Activated CD4-positive, alpha-beta T cell treated with anti-CD3 and anti-CD28 coated beads, Interleukin-2, amount 50 U/mL, for 1 hour (primary cell): ENCODE measurements at regions not wholly inside any gene's neighbourhood (a gene's known extent, or its start where the extent isn't known, plus 50 kb on each side); places are given as distances from the start of the nearest gene placed in this dataset.
"Not testable (repeated sequence)": the region's sequence is repeated elsewhere in the genome, so short reads cannot be mapped to it uniquely, and the experiment has no call there.

Experiments used
- DNase-seq: peaks from one replicate; pipeline ENCODE4 v3.0.0-alpha.2; 2020

DNA sequence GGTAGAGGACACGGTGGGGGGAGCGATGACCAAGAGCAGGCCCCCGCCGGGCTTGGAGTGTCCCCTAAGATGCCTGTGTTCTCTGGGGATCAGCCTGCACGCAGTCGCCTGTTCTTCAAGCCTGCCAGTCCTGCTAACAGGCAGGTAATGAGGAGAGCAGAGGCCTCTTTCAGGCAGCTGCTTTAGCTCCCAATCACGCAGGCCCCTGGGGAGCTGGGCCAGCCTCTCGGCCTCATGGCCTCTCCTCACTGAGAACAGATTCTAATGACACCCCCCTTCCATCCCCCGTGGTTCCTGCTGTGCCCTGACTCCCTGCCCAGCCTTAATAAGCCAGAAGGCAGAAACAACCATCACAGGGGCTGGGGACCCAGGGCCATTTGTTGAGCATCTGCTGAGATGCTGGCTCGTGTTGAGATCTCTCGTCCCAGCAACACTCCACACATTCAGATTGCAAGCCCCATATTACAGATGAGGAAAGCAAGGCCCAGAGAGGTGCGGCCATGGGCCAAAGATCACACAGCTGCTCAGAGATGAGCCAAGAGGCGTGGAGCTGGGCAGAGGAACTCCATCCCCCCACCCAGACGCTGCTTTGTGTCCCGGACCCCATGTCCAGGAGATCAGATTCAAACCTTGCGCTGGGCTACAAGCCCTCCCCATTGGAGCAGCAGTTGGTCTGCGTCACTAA is 71.6 kb upstream of the CASZ1 start:
- DNase-seq: no peak

DNA sequence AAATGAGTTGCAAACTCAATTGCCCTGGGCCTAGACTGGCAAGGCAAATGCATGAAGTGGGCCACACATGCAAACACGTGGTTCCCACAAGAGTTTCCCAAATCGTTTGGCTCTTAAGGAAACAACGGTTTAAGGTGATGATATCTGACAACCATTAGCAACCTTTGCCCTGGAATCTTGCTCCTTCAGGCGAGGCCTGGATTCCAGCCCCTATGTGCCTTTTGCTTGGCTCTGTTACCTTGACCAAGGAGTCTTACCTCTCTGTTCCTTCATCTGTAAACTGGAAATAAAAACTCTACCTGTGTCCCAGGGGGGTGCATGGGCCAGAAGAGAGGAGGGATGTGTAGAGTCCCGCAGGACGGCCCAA is 72.1 kb upstream of the CASZ1 start:
- DNase-seq: no peak

DNA sequence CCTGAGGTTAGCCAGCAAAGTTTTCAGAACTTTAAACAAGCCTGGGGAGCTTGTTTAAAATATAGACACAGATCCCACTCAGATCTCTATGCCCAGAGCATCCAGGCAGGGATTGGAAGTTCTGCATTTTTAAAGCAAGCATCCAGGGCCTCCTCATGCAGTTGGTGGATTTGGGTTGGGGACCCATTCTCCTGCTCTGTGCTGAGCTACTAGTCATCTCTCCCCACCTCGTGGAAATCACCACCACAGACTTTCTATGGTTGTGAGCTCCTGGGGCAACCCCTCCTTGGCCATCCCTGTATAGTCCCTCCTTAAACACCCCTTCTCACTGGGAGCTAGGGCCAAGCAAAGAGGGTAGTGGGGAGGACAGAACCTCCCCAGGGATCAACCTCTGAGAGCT is 73.5 kb upstream of the CASZ1 start:
- no peak for DNase-seq

DNA sequence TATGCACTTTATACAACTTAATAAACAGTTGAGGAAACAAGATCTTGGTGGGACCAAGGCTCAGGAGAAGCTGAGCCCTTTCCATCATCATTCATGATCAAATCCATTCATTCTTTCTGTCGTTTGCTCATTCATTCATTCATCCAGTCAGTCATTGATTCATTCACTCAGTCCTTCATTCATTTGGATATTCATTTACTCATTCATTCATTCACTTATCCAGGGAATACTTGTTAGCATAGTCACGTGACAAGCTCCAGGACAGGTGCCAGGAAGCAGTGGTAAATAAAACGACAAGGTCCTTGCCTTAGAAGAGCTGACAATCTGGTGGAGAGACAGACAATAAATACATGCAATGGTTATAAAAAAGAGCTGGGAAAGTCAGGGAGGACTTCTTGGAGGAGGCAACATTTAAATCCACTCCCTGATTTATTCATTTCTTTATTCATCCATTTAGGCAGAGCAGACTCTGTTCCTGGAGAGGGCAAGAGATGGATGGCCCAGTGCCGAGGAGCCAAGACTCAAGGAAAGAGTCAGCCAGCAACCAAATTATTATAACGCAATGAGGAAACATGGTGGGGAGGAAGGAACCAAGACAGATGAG is 74.1 kb upstream of the CASZ1 start:
- no peak for DNase-seq

DNA sequence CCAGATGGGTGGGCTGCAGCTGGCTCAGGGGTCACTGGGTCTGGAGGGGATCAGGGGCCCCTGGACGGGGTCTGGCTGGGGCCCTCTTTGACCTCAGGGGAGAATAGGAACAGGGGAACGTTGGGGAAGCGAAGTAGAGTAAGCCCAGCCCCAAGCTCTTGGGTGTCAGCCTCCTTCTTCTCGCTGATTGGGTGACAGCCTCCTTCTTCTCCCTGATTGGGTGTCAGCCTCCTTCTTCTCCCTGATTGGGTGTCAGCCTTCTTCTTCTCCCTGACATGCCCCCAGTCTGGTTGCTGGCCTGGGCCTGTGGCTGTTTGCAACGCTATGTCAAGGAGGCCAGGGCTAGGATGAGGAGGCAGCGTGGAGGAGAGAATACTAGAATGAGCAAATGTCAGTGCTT is 76.7 kb upstream of the CASZ1 start:
- DNase-seq: no peak

DNA sequence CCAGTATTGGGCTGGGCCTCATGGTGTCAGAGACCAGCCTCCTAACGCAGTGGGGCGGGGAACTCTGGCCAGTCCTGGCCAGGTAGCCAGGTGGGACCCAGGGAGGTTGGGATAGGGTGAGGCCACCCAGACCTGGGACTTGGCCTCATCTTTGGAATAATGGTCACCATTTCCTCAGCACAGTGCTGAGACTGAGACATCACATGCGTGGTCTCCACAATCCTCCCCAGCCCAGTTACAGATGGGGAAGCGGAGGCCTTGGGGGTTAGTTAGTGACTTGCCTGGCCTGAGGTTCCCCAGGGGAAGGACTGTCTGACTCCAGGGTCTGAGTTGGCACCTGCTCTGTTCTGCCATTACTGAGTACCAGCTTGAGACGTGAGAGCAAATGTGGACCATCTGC is 77.9 kb upstream of the CASZ1 start:
- DNase-seq: no peak

DNA sequence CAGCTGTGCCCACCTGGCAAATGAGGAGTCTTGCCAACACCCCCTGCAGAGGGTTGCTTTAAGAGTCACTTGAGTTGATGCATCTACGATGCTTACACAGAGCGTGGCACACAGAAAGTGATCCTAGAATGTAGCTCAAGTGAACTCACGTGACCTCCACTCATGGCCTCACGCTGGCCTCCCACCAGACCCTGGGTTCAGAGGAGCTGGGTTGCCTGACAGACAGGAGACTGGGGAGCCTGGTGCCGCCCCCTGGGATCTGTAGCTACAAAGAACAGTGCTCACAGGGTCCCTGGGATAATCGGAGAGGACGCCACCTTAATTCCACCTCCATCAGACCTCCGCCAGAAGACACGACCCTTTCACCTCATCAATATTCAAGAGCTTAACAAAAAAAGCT is 81.4 kb upstream of the CASZ1 start:
- no peak for DNase-seq

DNA sequence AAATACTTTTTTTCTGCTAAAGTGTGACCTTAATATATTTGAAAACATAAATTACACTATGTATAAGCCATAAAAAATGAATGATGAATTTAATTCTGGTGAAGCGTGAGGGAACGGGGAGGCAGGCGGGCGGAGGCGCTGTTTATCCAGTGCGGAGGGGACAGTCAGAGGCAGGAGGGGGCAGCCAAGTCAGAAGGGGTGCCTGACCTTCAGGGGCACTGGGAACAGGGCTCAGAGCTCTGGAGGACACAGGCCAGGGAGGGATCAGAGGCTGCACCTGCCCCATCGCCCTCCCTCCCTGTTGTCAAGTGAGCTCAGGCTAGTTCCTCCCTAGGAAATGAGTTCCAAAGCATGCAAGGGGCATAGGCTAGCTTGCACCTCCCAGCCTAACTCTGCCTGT is 82.0 kb upstream of the CASZ1 start:
- no peak for DNase-seq

DNA sequence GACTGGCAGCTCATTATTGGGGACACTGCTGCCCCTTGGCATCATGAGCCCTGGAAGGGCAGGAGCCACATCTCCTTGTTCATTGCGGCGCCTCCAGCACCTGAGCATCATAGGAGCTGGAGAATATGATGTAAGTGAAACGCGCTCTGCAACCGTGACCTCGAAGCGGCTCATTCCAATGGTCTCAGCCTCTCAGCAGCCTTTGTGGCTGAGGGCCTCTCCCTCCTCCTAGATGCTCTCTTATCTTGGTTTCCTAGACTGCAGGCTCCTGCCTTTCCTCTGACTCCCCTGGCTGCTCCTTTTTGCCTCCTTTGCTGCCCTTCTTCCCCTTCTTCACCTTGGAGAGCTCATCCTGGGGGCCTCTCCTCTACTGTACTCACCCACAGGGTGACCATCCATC is 83.6 kb upstream of the CASZ1 start:
- DNase-seq: no peak

DNA sequence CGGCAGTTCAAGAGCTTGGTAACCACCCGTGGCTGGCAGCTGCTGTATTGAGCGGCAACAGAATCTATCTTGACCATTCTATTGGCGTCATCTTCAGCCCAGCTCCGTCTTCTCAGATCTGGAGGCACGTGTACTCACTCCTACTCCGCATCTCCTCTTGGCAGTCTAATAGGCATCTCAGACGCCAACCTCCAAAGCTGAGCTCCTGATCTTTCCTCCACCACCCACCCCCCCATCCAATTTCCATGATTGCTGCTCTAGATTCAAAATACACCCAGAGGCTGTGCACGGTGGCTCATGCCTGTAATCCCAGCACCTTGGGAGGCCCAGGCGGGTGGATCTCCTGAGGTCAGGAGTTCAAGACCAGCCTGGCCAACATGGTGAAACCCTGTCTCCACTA is 84.6 kb upstream of the CASZ1 start:
- no peak for DNase-seq

DNA sequence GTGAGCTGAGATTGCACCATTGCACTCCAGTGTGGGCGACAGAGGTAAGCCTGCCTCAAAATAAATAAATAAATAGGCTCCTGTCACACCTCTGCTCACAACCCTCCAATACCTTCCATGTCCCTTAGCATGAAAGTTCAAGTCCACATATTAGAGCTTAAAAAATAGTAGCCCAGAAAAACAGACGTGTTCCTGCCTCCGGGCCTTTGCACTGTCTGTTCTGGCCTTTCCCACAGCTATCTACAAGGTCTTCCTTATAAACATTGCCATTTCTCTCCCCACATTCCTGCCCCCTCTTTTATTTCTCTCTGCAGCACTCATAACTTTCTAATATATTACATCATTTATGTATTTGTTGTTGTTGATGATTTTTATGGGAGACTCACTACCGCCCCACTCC is 85.6 kb upstream of the CASZ1 start:
- DNase-seq: no peak

DNA sequence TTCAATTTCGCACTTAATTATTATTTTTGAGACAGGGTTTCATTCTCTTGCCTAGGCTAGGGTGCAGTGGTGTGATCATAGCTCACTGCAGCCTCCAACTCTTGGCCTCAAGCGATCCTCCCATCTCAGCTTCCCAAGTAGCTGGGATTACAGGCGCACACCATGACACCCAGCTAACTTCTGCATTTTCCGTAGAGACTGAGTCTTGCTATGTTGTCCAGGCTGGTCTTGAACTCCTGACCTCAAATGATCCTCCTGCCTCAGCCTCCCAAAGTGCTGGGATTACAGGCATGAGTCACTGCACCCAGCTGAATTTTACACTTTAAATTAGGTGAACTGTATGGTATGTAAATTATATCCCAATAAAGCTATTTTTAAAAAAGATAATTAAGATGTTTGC is 90.6 kb upstream of the CASZ1 start:
- DNase-seq: not testable (repeated sequence)

DNA sequence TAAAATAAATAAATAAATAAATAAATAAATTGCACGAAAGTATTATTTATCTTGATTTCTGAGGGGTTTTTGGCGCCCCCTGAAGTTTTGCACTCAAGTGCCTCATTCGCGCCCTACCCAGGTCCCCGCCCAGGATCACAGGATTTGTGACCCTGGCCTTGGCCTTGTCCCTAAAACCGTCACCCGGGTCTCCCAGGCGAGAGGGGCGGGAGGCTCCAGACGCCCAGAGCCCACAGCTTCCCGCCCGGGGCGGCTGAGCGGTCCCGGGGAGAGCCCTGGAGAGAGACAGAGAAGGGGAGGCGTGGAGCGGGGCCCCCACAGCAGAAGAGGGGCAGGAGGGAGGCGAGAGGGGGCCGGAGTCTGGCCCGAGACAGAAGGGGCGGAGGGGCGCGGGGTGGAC is 91.8 kb upstream of the CASZ1 start:
- DNase-seq: no peak

DNA sequence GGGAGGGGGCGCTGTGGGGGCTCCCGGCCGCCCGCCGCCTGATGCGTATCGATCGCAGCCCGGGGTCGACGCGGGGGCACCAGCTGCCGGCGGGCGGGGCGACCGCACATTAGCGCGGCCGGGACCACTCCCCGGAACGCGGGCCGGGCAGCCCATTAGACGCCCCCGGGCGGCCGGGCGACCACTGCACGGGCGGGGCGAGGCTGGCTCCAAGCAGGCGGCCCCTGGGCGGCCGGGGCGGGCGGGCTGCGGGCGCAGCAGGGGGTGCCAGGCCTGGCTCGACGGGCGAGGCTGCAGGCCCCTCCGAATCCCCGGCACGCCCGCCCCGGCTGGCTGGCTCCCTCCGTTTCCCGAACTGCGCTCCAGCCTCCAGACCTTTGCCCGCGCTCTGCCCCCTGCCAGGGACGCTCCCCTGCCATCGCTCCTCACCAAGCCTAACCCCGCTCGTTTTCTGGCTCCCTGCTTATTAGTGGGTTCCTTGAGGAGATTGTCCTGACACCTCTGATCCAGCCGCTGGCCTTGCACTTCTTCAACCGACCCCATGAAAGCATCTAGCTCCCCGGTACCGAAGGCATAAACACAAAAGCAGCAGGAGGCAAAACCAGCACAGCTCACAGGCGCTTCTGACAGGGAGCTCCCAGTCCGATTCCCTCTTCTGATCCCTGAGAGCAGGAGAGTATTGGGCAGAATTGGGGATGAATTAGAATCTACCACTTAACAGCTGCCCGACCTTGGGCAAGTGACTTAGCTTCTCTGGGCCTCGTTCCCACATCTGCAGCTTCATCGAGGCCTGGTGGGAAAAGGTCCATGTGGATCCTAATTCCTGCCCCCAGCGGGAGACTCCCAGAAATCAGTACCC is 92.6 kb upstream of the CASZ1 start:
- no peak for DNase-seq

DNA sequence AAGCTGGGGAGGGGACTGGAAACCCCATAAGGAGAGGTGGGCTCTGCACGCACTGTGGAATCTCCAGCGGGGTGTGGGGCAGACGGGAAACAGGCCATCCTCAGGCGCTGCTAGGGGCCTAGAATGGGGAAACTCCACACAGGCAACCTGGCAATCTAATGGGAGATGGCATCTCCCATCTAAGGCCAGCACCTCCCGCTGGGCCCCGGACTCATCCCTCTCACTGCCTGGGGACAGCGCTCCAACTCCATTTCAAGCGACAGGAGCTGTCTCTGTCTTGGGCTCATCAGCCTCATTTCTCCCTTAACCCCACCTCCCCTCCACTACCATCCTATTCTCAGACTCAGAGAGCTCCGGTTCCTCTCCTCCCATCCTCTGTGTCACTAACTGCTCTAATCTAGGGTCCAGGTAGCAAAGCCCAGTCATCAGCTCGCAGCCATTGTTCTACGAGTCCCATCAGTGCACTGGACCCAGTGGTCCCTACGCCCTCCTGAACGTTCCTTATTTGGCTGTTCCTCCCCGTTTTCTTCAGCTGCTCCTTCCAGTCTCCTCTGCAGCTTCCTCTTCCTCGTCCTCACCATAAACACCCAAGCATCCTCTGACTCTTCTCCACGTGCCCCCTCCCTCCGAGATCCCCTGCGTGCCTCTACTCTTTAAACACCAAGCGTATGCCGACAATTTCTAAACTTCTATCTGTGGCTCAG is 93.4 kb upstream of the CASZ1 start:
- no peak for DNase-seq

DNA sequence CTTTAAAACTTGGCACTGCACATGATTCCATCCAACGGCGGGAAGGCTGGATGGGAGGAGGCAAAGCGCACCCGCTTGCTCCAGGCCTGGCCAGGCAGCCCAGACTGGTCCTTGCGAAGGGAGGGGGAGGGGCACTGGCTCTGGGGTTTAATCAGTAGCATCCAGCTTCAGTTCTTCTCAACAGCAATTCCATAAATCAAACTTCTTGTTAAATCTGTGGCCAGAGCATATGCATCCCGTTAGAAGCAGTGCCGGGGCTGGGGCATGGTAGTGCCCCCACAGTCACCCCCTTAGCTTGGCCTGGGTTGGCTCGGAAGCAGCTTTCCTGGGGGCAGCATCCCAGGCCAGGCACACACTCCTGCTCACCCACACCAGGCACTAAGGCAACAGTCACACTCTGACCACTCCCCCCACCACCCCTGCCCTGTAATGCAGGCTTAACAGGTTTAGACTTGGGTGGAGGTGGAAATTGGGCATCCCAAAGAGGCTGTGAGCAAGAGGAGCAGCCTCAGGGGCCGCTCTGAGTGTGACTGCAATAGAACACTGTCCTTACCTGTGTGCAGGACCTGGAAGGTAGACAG is 94.1 kb upstream of the CASZ1 start:
- no peak for DNase-seq

DNA sequence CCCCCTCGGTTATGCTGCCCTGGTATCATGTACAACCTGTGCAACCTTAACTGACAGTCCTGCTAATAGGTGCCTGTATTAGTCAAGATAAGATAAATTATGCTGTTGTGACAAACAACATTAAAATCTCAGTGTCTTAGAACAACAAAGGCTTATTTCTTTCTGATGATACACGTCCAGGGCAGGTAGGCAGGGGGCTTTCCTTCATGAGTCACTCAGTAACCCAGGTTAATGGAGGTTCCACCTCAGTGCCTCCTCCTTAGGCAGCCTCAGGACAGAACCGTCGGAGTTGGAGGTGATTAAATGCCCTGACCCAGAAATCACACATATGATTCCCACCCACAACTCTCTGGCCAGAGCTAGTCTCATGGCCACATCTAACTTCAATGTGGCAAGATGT is 94.6 kb upstream of the CASZ1 start:
- no peak for DNase-seq

DNA sequence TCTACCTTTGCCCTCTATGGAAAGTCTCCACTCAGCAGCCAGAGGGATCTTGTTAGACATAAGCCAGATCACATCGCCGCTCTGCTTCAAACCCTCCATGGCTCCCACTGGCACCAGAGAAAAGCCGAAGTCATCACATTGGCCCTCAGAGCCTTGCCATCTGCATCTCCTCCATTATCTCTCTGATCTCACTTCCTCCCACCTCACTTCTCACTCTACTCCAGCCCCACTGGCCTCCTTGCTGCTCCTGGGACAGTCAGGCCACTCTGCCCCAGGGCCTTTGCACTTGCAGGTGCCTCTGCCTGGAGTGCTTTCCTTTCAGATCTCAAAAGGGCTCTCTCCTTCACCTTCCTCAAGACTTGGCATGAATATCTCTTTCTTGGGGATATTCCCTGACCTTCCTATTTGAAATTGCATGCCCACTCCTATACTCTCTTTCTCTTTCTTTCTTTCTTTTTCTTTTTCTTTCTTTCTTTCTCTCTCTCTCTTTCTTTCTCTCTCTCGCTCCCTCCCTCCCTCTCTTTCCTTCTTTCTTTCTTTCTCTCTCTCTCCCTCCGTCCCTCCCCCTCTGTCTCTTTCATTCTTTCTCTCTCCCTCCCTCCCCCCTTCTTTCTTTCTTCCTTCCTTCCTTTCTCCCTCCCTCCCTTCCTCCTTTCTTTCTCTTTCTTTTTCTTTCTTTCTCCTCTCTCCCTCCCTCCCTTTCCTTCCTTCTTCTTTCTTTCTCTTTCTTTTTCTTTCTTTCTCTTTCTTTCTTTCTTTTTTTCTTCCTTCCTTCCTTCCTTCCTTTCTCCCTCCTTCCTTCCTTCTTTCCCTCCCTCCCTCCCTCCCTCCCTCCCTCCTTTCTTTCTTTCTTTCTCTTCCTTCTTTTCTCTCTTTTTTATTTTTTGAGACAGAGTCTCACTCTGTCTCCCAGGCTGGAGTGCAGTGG is 96.0 kb upstream of the CASZ1 start:
- no peak for DNase-seq

DNA sequence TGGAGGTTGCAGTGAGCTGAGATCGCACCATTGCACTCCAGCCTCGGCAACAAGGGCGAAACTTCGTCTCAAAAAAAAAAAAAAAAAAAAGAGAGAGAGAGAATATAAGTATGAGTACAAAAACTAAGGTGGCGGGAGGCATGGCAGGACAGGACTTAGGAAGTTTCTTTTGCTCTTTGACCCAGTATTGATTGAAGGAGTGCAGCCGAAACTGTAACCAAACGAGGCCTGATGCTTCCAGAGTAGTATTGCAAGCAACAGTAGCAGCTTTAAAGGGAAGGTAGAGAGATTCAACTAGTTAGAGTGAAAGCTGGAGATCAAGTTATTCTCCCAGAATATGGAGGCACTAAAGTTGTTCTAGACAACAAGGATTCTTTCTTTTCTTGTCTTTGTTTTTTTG is 99.2 kb upstream of the CASZ1 start:
- no peak for DNase-seq

DNA sequence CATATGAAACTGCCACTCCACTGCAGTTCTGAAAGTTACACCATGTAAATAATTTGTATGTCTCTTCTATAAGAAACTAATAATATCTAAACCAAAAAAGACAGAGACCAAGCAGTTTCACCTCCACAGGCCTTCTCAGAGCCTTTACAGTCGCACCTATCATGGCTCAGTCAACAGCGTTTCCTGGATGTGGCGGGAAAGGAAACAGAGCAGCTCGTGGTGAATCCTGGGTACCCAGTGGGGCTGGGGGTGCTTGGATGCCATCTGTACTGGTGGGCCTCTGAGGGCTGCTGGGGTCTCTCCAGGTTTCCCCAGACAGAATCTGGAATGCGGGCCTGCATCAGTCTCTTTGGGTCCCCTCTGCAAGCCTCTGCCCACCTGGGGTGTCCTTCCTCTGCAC is 100.2 kb upstream of the CASZ1 start:
- DNase-seq: no peak

DNA sequence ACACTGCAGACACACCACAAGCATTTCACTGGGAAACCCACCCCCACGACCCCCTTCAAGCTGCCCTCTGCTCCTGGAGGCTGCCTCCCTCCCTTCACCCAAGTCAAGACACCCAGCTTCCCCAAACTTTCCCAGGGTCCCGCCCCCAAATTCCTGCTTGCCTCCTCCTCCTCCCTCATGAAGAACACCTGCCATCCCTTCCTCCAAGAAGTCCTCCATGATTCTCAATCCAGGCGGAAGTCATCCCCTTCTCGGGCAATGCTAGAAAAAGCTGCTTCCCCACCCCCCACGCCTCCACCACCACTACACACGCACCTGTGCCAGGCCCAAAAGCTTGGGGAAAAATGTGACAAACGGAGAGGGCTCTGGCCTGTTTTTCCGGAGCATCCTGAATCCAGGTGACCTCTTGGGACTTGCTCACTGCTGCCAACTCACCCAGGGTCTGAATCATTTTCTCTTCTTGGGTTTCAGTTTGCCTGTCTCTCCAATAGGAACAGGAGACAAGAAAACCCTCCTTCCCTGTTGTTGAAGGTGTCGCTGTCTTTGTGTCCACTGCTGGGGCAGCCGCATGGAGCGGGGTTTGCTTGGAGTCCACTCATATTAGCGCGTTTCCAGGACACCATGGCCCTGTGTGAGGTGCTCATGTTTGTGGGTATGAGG is 101.0 kb upstream of the CASZ1 start:
- DNase-seq: no peak
